ENCODE measurements at regions not wholly inside any gene's neighbourhood (a gene's known extent, or its start where the extent isn't known, plus 50 kb on each side); places are given as distances from the start of the nearest gene placed in this dataset.

GRCh38 chr6:91487696-91488392 is 901.0 kb upstream of the MAP3K7 start:
- Histone ChIP-seq H3K27ac (ENCODE audit: low read length) (no peak overlapping the region), H3K4me2 (ENCODE audit: low read length) (no peak overlapping the region), H3K9me2 (ENCODE audit: insufficient read depth, low read length) (no peaks in the 10 kb centered on the region), H3F3A (ENCODE audit: insufficient read depth, low read length, poor library complexity, severe bottlenecking) (no peaks in the 10 kb centered on the region), H3K9me3 (ENCODE audit: low read length) (no peaks in the 10 kb centered on the region), H4K20me1 (ENCODE audit: insufficient read depth) (no peaks in the 10 kb centered on the region), H3K4me3 (ENCODE audit: low read length) (no peak overlapping the region), H2AFZ (ENCODE audit: low read depth, low read length) (no peak overlapping the region), H3K36me3 (ENCODE audit: insufficient read depth, low read length) (no peaks in the 10 kb centered on the region), H3K27me3 (ENCODE audit: insufficient read depth, low read depth, low read length) (no peaks in the 10 kb centered on the region), H3K79me2 (replicated peaks; ENCODE audit: insufficient read depth, low read length) (no peaks in the 10 kb centered on the region), H3K9ac (ENCODE audit: low read length) (no peak overlapping the region)
- no peak for TF ChIP-seq SMC3 (conservative IDR thresholded peaks at IDR 0.05; ENCODE audit: poor library complexity)
- TF ChIP-seq POLR2AphosphoS5 (IDR thresholded peaks at IDR 0.05) = no peak
- TF ChIP-seq EZH2 (IDR thresholded peaks at IDR 0.05; ENCODE audit: borderline replicate concordance, insufficient read depth, low read length, poor library complexity, severe bottlenecking) = no peak
- no peak for TF ChIP-seq REST (IDR thresholded peaks at IDR 0.05; ENCODE audit: borderline replicate concordance)
- no peak for TF ChIP-seq MXI1 (conservative IDR thresholded peaks at IDR 0.05; ENCODE audit: poor library complexity, severe bottlenecking)
- no peak for TF ChIP-seq EP300 (conservative IDR thresholded peaks at IDR 0.05; ENCODE audit: poor library complexity, severe bottlenecking)
- no peak for TF ChIP-seq RAD21 (conservative IDR thresholded peaks at IDR 0.05)

- no peaks in the 10 kb centered on the region for H4K20me1 ChIP-seq (ENCODE audit: insufficient read depth)
- H3K9me2 ChIP-seq (ENCODE audit: insufficient read depth, low read length) = no peaks in the 10 kb centered on the region
- H3K4me2 ChIP-seq (ENCODE audit: low read length) = no peak overlapping the region
- no peak overlapping the region for H3K4me3 ChIP-seq (ENCODE audit: low read length)
- no peaks in the 10 kb centered on the region for H3K9me3 ChIP-seq (ENCODE audit: low read length)
- H3K27me3 ChIP-seq (ENCODE audit: insufficient read depth, low read depth, low read length) = no peaks in the 10 kb centered on the region
- H3F3A ChIP-seq (ENCODE audit: insufficient read depth, low read length, poor library complexity, severe bottlenecking) = no peaks in the 10 kb centered on the region
- no peak overlapping the region for H3K9ac ChIP-seq (ENCODE audit: low read length)
- no peak overlapping the region for H2AFZ ChIP-seq (ENCODE audit: low read depth, low read length)
- H3K36me3 ChIP-seq (ENCODE audit: insufficient read depth, low read length) = no peaks in the 10 kb centered on the region
- no peaks in the 10 kb centered on the region for H3K79me2 ChIP-seq (replicated peaks; ENCODE audit: insufficient read depth, low read length)
- H3K27ac ChIP-seq (ENCODE audit: low read length) = no peak overlapping the region
- TF ChIP-seq MXI1 (conservative IDR thresholded peaks at IDR 0.05; ENCODE audit: poor library complexity, severe bottlenecking) (no peak), EZH2 (IDR thresholded peaks at IDR 0.05; ENCODE audit: borderline replicate concordance, insufficient read depth, low read length, poor library complexity, severe bottlenecking) (no peak)
Observed at GRCh38 chr6:91486200-91486599, 899.3 kb upstream of the MAP3K7 start.

GRCh38 chr6:91485047-91485446 is 898.2 kb upstream of the MAP3K7 start:
- Histone ChIP-seq H3K27ac (ENCODE audit: low read length) (no peak overlapping the region), H3K79me2 (replicated peaks; ENCODE audit: insufficient read depth, low read length) (no peaks in the 10 kb centered on the region), H3K9me3 (ENCODE audit: low read length) (no peaks in the 10 kb centered on the region), H3K9me2 (ENCODE audit: insufficient read depth, low read length) (no peaks in the 10 kb centered on the region), H4K20me1 (ENCODE audit: insufficient read depth) (no peaks in the 10 kb centered on the region), H3F3A (ENCODE audit: insufficient read depth, low read length, poor library complexity, severe bottlenecking) (no peaks in the 10 kb centered on the region), H3K4me2 (ENCODE audit: low read length) (no peak overlapping the region), H3K9ac (ENCODE audit: low read length) (no peak overlapping the region), H2AFZ (ENCODE audit: low read depth, low read length) (no peak overlapping the region), H3K4me3 (ENCODE audit: low read length) (no peak overlapping the region), H3K36me3 (ENCODE audit: insufficient read depth, low read length) (no peaks in the 10 kb centered on the region), H3K27me3 (ENCODE audit: insufficient read depth, low read depth, low read length) (no peaks in the 10 kb centered on the region)
- TF ChIP-seq EZH2 (IDR thresholded peaks at IDR 0.05; ENCODE audit: borderline replicate concordance, insufficient read depth, low read length, poor library complexity, severe bottlenecking) (no peak), RAD21 (conservative IDR thresholded peaks at IDR 0.05) (no peak), SMC3 (conservative IDR thresholded peaks at IDR 0.05; ENCODE audit: poor library complexity) (no peak), CTCF (IDR thresholded peaks at IDR 0.05; ENCODE audit: poor library complexity, severe bottlenecking) (no peak), TAF1 (IDR thresholded peaks at IDR 0.05; ENCODE audit: low read depth) (no peak), EP300 (conservative IDR thresholded peaks at IDR 0.05; ENCODE audit: poor library complexity, severe bottlenecking) (no peak), MXI1 (conservative IDR thresholded peaks at IDR 0.05; ENCODE audit: poor library complexity, severe bottlenecking) (no peak), REST (IDR thresholded peaks at IDR 0.05; ENCODE audit: borderline replicate concordance) (no peak), POLR2AphosphoS5 (IDR thresholded peaks at IDR 0.05) (no peak)
